Ishikawa (cell line): ENCODE measurements at regions not wholly inside any gene's neighbourhood (a gene's known extent, or its start where the extent isn't known, plus 50 kb on each side); places are given as distances from the start of the nearest gene placed in this dataset.

Source experiments
- EP300 ChIP-seq: IDR thresholded peaks from 2 replicates; pipeline ENCODE4 v1.6.1; 2012; ENCODE audit warnings: borderline replicate concordance
- RAD21 ChIP-seq: IDR thresholded peaks from 2 replicates; pipeline ENCODE4 v1.6.1; 2012; ENCODE audit warnings: low read depth
- YY1 ChIP-seq: IDR thresholded peaks from 2 replicates; pipeline ENCODE4 v1.6.1; 2012; ENCODE audit warnings: low read depth
- TF ChIP-seq, protein P1 (sequence below): IDR thresholded peaks from 2 replicates; pipeline ENCODE4 v1.6.1; 2012
- TF ChIP-seq, protein P2 (sequence below): IDR thresholded peaks from 2 replicates; pipeline ENCODE4 v1.6.1; 2012; ENCODE audit warnings: low read depth, mild to moderate bottlenecking

DNA sequence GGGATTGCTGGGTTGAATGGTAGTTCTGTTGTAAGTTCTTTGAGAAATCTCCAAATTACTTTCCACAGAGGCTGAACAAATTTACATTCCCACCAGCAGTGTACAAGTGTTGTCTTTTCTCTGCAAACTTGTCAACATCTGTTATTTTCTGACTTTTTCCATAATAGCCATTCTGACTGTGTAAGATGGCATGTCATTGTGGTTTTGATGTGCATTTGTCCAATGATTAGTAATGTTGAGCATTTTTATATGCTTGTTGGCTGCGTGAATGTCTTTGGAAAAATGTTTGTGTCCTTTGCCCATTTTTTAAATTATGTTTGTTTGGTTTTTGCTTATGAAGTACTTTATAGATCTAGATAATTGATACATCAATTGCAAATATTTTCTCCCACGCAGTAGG lies 1025.0 kb downstream of the JRKL start:
- TF ChIP-seq, protein P1, sequence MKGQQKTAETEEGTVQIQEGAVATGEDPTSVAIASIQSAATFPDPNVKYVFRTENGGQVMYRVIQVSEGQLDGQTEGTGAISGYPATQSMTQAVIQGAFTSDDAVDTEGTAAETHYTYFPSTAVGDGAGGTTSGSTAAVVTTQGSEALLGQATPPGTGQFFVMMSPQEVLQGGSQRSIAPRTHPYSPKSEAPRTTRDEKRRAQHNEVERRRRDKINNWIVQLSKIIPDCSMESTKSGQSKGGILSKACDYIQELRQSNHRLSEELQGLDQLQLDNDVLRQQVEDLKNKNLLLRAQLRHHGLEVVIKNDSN = no peak
- TF ChIP-seq RAD21 (no peak), YY1 (no peak), EP300 (no peak)
- TF ChIP-seq, protein P2, sequence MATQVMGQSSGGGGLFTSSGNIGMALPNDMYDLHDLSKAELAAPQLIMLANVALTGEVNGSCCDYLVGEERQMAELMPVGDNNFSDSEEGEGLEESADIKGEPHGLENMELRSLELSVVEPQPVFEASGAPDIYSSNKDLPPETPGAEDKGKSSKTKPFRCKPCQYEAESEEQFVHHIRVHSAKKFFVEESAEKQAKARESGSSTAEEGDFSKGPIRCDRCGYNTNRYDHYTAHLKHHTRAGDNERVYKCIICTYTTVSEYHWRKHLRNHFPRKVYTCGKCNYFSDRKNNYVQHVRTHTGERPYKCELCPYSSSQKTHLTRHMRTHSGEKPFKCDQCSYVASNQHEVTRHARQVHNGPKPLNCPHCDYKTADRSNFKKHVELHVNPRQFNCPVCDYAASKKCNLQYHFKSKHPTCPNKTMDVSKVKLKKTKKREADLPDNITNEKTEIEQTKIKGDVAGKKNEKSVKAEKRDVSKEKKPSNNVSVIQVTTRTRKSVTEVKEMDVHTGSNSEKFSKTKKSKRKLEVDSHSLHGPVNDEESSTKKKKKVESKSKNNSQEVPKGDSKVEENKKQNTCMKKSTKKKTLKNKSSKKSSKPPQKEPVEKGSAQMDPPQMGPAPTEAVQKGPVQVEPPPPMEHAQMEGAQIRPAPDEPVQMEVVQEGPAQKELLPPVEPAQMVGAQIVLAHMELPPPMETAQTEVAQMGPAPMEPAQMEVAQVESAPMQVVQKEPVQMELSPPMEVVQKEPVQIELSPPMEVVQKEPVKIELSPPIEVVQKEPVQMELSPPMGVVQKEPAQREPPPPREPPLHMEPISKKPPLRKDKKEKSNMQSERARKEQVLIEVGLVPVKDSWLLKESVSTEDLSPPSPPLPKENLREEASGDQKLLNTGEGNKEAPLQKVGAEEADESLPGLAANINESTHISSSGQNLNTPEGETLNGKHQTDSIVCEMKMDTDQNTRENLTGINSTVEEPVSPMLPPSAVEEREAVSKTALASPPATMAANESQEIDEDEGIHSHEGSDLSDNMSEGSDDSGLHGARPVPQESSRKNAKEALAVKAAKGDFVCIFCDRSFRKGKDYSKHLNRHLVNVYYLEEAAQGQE = no peak
